NK-92 treated with Interleukin-12 subunit alpha and Interleukin-12 subunit beta, amount 100 ng/mL, for 24 hours (cell line): ENCODE measurements at regions not wholly inside any gene's neighbourhood (a gene's known extent, or its start where the extent isn't known, plus 50 kb on each side); places are given as distances from the start of the nearest gene placed in this dataset.

Experiments
- DNase-seq: peaks from one replicate; lab custom pipeline; 2025; lab: John Stamatoyannopoulos, UW

DNA sequence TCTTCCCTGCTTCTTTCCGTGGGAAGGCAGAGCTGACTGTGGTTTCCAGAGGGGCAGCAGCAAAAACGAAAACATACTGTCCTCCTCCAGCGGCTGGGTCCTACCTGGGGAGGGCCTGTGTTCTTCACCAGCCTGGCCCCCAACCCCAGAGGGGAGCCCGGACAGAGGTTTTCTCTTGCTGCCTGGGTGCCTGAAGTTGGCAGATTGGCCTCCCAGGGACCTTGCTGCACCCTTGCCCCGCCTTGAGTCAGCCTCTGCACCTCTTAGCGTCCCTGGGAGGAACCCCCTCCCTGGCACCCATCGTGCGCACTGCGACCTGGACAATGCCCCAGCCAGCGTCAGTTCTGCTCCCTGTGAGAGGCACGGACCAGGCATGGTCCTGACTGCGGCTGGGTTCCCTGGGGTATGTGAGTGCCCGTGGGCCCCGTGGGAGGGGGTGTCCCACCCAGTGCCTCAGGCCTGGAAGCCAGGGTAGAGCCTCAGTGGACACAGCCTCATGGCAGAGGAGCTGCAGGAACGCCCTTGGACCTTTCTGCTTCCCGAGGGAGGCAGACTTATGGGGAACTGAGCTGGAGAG is 56.8 kb upstream of the PRR23E start:
- DNase-seq: no peak

DNA sequence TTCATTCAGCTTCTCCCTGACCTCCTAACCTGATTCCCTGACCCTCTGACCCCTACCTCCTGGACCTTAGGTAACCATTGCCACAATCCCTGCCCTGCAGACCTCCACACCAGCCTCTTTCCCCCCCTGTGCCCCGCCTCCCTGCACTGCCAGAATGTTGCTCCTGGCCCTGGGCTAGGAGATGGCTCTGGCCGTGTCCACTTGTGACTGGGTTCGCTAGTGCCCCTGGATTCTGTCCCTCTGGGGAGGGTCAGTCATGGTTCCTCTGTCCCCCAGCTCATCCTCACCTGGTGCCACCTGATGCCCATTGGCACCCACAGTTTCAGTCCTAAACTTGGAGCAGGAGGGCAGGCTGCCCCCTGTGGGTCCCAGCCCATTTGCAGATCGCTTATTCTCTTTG is 56.2 kb upstream of the PRR23E start:
- no peak for DNase-seq

DNA sequence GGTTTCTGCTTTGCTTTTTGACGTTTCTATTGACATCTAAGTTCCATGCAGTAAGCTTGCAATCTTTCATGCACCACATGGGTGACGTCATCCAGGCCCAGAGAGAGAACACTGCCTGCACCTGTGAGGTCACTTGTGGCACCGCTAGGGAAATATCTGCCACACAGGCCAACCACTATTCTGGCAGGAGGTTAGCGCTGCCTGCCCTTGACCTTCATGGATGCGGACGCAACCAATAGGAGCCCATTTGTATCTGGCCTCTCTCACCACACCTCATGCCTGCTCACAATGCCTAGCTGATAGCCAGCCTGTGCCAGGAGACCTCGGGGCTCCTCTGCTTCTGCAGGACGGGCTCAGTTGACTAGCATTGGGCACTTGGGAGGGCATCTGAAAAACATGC is 55.8 kb upstream of the PRR23E start:
- DNase-seq: no peak

DNA sequence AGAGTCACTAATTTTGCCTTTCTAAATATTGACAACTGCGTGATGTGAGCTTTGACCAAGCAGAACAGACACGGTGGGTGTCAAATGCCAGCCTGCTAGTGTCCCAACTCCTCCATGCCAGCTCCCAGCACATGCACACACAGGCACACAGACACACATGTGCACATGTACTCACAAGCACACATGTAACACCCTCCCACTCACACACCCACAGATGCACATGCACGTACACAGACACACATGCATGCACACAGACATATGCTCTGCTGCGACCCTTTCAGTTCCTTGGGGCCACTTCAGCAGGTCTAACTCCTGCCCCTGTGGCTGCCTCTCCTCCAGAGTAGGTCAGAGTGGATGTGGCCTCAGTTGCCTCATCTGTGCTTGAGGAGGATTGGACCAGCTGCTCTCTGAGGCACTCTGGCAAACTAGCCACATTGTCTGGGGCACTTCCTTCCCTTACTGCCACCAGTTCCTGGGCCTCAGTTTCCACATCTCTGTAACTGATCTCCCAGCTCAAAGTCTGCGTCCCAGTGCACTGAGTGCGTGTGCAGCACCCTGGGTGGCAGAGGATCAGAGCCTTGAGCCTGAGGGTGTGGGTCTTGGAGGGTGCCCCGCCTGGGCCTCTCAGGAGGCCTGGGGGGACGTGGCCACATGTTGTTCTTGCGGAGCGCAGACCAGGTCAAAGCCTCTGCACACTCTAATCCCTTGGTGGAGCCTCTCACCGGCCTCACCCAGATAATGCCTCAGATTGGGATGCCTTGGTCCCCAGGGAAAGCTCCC is 55.0 kb upstream of the PRR23E start:
- DNase-seq: no peak

DNA sequence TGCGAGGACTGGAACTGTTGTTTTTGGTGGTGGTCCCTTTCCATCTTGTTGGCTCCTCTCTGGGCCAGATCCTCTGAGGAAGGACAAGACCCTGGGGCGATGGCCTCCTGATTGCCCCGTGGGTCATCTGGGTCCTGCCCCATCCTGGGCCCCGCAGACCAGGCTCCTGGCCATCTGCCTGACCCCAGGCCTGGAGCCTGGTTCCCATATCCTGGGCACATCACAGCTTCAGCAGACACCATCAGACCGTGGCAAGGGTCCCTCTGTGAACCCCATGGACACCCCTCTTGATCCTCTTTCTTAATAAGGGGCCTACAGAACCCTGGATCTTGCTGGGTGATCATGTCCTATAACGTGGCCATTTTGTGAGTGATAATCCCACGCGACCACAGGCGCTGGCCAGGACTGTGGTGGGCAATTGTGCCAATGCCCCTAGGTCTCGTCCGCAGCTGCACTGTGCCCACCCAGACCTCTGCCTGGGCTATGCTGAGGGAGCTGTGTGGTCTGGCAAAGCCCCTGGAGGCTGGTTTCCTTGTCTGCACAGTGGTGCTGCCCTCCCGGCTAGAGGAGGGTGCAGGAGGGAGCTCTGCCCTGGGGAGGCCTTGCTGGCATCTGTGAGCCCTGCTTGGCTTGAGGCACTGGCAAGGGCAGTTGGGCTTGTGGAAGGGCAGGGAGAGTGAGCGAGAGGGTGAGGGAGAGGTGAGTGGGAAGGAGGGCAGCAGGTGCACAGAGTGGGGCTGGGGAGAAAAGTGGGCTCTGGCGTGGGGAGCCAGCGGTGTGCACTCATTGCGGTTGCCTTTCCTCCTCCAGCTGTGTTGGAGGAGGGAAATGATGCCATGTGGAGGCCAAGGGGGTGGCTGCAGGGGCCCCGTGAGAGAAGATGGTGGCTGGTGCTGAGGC is 53.1 kb upstream of the PRR23E start:
- DNase-seq: no peak

DNA sequence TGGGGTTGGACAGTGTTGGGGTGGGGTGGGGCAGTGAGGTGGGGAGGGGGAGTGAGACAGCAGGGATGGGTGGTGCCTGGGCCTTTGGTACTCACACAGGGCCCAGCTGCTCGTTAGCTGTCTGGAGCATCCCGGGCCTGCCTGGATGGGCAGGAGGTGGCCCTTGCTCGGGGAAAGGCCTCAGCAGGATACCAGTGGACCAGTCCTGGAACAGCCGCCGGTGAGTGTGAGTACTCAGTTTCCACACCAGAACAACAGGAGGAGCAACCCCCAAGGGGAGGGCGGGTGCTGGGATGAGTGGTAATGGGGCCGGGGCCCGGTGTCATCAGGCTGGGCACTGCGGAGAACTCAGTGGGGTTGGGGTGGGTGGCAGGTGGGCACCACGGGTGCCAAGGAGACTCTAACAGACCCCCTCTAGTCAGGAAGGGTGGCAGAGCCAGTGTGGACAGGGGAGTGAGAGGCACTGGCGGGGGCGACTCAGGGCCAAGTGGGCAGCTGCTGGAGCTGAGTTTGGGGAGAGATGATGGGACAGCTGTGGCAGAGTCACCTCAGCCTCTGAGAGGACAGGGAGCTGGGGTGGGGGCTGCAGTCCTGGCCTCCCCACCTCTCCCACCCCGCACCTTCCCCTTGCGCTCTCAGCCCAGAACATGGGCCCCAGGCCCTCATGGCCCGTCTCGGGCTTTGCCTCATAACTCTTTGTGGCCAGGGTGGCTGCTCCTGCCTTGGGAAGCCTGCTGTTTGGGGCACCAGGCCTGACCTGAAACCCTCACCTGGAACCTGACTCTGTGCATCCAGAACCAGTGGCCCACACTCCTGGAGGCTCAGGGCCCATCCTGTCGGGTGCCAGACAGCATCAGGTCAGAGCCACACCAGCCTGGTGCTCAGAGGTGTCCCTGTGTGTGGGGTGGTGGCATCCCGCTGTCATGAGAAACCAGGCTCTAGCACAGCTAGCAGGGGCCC is 52.1 kb upstream of the PRR23E start:
- DNase-seq: no peak

DNA sequence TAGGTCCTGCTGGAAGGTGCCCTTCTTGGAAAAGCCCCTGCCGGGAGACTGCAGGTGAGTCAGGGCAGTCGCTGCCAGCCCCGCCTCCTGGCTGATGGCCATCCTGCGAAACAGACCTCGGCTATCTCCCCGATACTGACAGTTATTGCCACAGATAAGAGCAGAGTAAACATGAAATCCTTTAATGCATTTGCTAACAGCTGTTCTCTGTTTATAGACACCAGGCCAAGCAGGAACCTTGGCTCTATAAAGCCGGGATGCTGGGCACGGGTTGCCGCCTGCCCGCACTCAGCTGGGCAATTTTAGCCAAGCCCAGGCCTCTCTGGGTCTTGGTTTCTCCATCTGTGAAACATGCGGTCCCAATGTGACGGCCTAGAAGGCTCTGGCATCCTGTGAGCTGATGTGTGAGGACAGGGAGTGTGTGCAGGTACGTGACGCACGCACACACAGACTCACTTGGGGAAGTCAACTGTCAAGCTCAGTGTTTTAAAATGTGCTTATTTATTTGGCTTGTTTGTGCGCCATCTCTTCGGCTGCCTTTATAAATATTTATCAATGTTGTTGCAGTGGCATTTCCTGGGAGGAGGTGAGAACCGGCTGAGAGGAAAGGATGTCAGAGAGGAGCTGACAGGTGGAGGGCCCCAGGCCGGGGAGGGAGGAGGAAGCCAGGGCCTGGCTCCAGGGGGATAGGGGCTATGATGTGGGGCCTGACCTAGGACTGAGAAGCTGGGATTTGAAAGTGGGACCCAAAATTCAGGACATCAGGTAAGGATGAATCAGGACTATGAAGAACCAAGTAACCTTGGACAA is 50.8 kb upstream of the PRR23E start:
- DNase-seq: no peak
